Inflammatory macrophage treated with lipopolysaccharide for 1 hour (primary cell): ENCODE measurements at regions not wholly inside any gene's neighbourhood (a gene's known extent, or its start where the extent isn't known, plus 50 kb on each side); places are given as distances from the start of the nearest gene placed in this dataset.
A peak's percentile ranks its signal among the peaks of the same experiment; 100 is the strongest.

Experiments
- DNase-seq, 2 donors: peaks; one replicate each; pipeline ENCODE4 v3.0.0-alpha.2; 2020 to 2022

GRCh38 chr12:76611533-76611932, 52.0 kb upstream of the OSBPL8 start:
- DNase-seq: peak; percentile 80 to 92

GRCh38 chr12:76614364-76614763, 54.8 kb upstream of the OSBPL8 start:
- no peak for DNase-seq

DNA sequence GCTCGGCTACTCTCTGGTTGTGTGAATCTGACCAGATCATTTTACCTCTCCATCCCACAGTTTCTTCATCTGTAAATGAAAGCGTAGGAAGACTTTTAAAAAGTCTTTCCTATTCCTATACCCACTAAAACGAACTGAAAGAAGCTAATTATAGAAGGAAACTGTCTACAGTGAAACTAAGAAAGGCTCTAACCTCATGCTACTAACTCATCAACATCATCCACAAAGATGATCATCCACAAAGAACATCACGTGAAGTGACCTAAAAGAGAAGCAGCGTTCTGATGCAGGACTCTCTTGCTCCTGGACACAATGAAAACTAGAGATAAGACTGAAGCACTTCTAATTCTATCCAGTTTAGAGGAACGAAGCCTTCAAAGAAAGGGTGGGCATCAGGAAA, 58.5 kb upstream of the OSBPL8 start:
- no peak for DNase-seq

DNA sequence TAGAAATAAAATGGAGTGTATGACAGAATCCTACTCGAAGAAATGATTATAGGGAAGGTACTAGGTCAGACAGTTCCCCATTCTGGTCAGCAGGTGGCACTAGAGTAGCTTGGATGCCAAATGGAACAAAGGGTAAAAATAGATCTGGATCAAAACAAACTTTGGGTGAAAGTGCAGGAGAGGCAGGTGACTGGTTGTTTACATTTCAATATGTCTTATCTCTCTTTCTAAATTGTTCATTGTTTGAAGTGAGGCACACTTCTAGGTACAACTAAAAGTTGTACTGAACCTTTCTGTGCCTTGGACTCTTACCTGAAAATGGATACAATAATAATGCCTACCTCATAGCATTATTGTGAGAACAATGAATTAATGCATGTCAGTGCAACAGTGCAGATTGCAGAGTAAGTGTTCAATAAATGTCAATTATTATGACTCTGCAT, 62.0 kb upstream of the OSBPL8 start:
- DNase-seq: peak; percentile 45 to 93

GRCh38 chr12:76622351-76622750, 62.8 kb upstream of the OSBPL8 start:
- no peak for DNase-seq

GRCh38 chr12:76622915-76623314, 63.3 kb upstream of the OSBPL8 start:
- DNase-seq: no peak

GRCh38 chr12:76623931-76624330, 64.4 kb upstream of the OSBPL8 start:
- DNase-seq: no peak

DNA sequence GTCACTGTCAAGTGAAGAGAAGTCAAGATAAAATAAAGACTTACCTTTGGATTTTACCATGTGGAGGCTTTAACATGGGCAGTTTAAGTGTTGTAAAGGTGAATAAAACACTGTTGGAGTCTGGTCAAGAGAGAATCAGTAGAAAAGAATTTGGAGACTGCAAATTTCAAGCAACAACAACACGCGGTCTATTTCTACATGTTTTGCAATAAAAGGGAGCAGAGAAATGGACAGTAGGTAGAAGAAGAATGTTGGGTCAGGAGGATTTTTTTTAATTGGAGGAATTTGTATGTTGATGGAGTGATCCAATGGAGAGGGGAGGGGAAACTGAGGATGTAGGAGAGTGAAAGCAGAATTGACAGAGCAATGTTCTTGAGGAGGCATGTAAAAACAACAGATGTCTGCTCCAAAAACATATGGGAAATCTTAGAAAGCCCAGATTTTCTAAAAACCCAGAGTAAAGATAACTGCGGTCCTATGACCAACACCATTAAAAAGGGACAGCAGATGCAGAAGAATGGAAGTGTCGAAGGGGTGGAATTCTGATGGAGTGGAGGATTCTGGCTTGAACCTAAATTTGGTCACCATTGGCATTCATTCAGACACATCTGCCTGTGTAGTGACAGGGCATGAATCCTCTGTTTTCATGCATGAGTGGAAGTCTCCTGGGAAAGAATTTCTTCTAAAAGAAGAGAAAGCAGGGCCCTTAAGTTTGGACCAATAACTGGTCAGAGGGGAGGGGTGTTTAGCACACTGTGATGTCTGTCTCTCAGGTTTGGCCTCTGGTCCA, 68.0 kb upstream of the OSBPL8 start:
- DNase-seq: no peak

DNA sequence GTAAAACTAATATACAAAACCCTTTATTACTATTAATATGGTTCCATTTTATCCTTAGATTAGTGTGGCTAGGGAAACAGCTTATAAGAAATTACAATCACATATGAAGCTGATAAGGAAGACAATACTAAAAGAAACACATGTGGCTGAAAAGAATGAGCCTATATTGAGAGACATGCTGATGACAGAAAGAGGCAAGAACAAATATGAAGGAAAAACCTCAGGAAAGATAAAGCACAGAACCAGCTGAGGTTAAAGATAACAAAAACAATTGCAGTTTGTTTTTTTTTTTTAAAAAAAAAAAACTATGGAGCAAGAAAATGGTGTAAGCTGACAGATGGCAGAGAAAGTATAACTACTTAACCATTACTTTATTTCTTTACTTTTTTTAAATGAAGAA, 69.2 kb upstream of the OSBPL8 start:
- no peak for DNase-seq

DNA sequence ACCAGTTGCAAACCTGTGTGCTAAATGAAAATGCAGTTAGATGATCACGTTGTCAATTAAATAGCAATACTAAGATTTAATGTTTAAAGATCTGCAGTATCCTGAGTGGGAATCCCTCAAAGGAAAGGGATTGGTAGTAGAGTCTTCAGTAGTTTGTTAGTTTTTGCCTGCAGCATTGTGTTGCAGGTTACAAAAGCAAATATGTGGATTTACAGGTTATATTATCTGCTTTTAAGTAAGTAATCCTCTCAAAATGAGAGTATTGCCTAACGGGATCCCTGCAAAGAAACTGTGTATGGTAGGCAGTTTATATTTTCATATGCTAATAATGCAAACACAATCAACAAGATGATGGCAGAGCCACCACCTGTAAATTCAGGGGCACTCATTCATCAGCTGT, 72.2 kb upstream of the OSBPL8 start:
- DNase-seq: no peak

DNA sequence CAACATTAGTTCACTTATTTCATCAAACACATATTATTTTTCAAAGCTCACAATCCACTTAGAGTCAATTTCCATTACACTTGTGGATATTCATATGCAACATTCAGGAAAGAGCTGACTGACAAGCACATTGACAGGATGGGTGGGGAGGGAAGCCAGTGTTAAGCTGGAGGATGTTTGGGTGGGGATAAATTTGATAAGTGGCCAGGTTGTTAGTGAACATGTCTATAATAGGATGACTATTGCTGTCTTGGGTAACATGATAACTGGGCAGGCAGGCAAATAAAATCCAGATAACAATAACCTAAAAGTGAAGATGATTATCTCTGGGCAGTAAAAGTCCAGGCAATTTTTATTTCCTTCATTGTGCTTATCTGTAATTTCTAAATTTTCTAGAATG, 73.8 kb upstream of the OSBPL8 start:
- no peak for DNase-seq

GRCh38 chr12:76634133-76634532, 74.6 kb upstream of the OSBPL8 start:
- no peak for DNase-seq

DNA sequence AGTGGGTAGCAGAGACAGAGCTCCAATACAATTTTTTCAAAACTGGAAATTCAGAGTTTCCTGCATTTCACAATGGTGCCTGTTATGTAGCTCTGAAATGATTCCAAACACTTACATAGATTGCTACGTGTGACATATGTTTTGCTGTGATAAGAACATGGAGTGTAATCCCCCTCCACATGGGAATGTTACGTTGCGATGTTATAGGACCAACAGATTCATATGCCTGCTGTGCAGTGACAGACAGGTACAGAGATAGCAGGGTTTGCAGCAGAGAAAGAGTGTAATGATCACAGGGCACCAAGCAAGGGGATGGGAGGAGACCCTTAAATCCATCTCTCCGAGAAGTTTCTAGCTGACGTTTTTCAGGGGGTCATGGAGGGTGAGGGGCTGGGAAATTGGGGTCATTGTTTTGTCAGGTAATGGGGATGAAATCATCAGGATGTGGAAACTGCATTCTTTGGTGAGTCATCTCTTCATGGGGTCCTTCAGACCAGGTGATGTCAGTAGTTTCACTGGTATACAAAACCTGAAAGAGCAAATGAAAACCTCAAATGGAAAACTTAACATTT, 76.6 kb upstream of the OSBPL8 start:
- DNase-seq: peak; percentile 47 to 56

- no peak for DNase-seq
These were observed 78.2 kb upstream of the OSBPL8 start for GRCh38 chr12:76637807-76638206.

- no peak for DNase-seq
These were observed 80.1 kb upstream of the OSBPL8 start for GRCh38 chr12:76639646-76640045.

DNA sequence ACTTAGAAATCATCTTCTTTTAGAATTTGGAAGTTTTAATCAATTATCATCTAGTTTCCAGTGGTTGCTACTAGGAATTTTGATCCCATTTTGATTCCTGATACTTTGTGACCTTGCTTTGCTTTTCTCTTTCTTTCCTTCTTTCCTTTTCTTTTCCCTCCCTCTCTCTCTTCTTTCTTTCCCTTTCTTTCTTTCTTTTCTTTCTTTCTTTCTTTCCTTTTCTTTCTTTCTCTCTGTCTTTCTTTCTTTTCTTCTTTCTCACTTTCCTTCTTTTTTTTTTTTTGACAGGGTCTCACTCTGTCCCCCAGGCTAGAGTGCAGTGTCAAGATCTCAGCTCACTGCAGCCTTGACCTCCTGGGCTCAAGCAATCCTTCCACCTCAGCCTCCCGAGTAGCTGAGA, 81.5 kb upstream of the OSBPL8 start:
- no peak for DNase-seq

- no peak for DNase-seq
These were observed 82.4 kb upstream of the OSBPL8 start for GRCh38 chr12:76641961-76642360.

- no peak for DNase-seq
These were observed 83.9 kb upstream of the OSBPL8 start for GRCh38 chr12:76643438-76643837.

DNA sequence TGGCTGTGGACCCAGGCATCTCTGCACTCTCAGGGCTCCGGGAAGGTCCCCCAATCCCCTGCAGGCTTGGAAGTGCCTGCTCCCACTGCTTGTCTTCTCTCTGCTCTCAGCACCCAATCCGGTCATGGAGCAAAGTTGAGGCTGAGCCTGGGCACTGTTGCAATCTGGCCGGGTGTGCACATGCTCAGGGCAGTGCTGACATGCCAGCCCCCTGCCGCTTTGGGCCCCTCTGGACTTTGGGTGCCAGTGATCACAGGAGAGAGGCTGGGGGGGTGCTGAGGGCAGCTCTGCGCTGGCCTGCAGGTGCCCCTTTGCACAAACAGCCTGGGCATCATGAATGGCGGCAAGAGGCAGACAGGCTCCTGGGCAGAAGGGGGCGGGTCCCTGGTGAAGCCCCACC, 85.4 kb upstream of the OSBPL8 start:
- no peak for DNase-seq

- no peak for DNase-seq
These were observed 86.4 kb upstream of the OSBPL8 start for GRCh38 chr12:76645934-76646333.

GRCh38 chr12:76646366-76646765, 86.8 kb upstream of the OSBPL8 start:
- DNase-seq: no peak

GRCh38 chr12:76649099-76649498, 89.5 kb upstream of the OSBPL8 start:
- no peak for DNase-seq

DNA sequence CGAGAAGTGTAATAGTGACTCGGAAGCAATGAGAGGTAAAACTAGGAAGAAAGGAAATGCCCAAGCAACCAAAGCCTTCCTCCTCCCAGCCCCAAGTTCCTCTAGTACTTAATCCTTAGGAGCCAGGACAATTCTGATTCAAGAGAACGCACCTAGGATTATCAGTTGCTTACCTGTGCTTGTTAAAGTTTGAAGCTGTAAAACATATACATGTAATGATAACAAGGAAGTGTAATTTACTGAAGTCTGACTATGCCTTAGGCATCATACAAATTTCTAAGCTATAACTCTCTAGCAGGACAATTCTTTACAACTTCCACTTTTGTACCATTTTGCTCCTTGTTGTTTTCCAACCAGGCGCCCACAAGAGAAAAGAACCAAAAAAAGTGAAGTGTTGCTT, 92.8 kb upstream of the OSBPL8 start:
- DNase-seq: no peak

DNA sequence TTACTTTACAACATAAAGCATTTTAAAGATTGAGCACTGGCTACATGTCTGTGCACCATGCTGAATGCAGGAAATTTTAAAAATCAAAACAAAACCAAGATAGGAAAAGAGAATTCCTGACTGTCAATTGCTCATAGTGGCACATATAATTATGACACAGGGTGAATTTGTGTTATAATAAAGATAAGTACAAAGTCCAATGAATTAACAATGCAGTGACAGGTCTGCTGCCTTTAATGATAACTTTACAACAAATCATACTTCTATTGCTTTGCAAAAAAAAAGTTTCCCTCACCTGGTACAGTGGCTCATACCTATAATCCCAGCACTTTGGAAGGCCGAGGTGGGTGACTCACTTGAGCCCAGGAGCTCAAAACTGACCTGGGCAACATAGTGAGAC, 93.8 kb upstream of the OSBPL8 start:
- no peak for DNase-seq

- no peak for DNase-seq
These were observed 99.2 kb upstream of the ZDHHC17 start for GRCh38 chr12:76664731-76665130.
